GM19463 (cell line): ENCODE measurements at regions not wholly inside any gene's neighbourhood (a gene's known extent, or its start where the extent isn't known, plus 50 kb on each side); places are given as distances from the start of the nearest gene placed in this dataset.

ENCODE experiments used
- ATAC-seq: cut with Tn5 transposase; IDR thresholded peaks from one replicate; pipeline ENCODE4 v1.9.1; 2021; ENCODE audit warnings: mild to moderate bottlenecking, moderate library complexity; ENCODE audit not compliant: unreplicated experiment

DNA sequence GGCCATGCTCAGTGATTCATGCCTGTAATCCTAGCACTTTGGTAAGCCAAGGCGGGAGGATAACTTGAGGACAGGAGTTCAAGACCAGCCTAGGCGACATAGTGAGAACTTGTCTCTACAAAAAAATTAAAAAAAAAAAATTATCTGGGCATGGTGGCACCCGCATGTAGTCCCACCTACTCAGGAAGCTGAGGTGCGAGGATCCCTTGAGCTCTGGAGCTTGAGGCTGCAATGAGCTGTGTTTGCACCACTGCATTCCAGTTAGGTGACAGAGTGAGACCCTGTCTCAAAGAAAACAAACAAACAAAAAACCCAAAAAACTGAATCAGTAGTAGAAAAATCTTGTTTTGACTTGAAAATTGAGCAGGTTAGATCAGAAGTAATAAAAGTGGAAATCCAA, 67.1 kb upstream of the IPO9 start:
- ATAC-seq = no peak

DNA sequence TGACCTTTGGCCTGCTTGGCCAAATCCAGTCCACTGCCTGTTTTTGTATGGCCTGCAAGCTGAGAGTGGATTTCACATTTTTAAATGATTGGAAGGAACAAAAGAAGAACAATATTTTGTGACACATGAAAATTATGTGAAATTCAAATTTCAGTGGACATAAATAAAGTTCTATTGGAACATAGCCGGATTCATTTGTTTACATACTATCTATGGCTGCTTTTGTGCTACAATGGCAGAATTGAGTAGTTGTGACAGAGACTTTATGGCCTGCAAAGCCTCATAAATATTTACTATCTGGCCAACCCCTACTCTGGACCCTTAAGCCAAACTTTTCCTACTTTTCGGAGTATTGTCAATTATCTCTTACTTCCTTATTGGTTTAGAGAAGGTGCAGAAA, 66.6 kb upstream of the IPO9 start:
- no peak for ATAC-seq

DNA sequence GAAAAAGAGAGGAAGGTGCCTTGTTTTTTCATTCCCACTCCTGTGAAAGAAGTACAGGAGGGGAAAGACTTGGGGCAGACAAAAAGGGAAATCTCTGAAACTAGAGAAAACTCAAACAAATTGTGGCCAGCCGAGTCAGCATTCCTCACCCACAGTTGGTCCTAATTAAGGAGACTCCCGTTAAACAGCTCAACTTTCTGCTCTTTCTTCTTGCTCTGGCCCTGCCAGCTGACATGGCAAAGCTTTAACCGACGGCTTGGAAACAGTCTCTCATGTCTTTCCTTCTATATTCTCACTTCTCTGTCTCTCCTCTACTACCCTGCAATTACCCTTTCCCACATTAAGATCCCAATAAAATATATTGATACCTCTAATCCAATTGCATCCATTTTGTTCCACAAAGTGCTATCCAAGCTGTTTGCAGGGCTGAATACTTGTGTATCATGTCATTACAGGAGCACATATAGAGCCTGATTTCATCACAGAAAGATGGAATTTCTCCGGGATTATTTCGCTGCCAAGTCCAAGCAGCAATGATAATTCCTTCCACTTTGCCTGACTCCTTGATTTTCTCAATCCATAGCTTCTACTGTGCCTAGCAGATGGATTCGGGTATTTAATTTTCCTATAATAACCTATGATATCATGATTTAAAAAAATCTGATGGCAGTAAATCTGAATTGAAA, 65.4 kb upstream of the IPO9 start:
- no peak for ATAC-seq

DNA sequence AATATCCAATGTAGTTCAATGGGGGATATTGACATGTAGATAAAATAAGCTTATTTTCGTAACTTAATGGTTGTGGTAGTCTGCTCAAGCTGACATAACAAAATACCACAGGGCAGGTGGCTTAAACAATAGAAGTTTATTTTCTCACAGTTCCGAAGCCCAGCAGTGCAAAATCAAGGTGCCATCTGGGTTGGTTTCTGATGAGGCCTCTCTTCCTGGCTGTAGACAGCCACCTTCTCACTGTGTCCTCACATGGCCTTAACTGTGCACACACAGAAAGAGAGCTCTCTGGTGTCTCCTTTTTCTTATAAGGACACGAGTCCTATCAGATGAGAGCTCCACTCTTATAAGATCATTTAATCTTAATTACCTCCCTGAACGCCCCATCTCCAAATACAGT, 64.8 kb upstream of the IPO9 start:
- no peak for ATAC-seq

DNA sequence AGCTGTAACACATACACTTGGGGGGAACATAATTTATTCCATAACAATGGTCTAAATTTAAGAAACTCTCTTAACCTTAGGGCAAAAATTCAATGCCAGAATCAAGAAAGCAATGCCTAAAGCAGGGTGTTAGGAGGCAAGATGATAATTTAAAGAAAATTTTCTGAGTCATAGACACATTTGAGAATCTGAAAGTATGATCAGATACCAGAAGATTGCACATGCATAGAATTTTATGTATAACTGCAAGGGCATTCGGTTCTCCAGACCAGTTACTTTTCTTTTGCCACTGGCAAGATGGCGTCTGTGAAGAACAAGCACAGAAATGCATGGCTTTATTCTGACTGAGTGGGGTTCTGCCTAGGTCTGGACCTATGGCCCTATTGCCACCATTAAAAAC, 64.4 kb upstream of the IPO9 start:
- ATAC-seq = no peak

DNA sequence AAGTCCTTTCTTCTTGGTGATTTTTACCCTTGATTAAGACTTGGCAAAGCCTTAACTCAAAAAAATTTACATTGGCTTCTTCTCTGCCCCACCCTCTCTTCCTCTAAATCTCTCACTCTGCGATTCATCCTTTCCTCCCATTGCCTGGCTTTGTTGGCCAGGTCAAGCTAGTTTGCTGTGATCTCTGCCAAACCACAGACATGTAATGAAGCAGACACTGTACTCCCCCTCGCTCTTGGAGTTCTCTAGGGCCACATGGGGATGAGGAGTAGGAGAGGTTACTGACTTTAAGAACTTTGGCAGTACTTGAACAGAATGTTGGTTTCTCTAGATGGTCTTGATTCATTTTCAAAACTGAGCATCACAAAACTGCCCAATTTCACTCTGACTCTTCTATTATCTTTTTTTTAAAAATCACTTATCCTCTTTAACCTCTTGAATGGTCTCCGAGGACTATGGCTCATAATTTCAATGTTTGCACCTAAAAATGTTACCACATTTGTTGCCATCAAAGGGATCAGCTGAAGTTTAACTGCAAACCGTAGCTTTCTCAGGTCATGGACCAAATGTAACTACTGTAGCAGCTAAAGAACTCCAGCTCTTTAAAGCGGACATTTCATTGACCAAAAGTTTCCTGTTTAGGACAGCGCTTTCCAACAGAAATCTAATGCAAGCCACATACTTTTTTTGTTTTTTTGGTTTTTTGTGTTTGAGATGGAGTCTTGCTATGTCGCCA, 62.7 kb upstream of the IPO9 start:
- no peak for ATAC-seq

DNA sequence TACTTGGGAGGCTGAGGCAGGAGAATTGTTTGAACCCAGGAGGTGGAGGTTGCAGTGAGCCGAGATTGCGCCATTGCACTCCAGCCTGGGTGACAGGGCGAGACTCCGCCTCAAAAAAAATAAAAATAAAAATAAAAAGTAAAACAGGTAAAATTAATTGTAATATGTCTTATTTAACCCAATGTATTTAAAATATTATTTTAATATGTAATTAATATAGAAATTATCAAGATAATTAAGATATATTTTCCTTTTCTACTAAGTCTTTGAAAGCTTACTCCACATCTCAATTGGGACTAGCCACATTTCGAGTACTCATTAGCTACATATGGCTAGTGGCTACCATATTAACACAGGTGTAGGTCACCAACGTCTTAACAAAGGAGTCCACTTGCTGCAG, 61.6 kb upstream of the IPO9 start:
- no peak for ATAC-seq

DNA sequence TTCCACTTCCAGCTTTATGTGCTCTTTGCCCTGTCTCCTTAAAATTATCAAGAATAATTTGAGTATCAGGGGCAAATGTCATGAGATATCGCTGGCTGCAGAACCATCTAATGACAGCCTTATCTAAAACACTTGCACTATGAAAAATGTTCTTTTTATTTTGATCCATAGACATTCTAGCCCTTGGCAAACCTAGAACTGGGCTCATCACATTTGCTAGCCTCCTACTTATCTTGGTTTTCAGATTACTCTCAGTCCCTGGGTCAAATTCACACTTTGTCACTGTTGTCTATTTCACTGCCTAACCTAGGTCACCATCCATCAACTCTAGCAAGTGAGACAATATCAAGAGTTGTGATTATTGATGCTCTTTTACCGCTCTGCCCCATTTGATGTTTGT, 59.9 kb upstream of the IPO9 start:
- no peak for ATAC-seq

DNA sequence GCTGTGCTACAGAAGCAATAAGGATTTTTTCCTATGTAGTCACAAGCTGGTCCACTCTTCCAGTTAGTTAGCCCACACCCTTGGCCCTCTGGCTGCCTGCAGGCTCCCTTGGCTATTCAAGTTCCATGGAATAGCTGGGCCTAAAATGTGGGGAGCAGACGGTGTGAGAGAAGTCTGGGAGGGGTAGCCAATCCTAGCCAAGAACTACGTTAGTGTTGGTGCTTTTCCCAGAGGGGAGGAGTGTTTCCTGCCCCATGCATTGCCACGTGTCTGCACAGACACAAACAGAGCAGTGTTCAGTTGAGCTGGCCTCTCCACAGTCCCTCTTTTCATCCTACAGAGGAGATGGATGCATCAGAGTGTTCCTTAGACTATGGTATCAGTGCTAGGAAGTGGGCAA, 59.0 kb upstream of the IPO9 start:
- no peak for ATAC-seq

DNA sequence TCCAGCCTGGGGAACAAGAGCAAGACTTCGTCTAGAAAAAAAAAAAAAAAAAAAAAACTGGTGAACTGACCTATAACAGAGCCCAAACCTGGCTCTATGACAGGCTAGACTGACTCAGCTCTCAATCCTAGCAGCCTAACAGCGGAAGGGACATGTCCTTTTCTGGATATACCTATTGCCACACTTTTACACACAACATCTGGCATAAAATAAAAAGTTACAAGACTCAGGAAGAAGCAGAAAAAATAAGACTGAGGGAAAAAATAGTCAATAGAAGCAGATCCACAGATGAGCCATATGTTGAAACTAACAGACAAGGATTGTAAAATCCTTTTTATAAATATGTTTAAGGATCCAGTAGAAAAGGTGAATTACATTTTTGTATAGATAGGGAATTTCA, 57.5 kb upstream of the IPO9 start:
- no peak for ATAC-seq

DNA sequence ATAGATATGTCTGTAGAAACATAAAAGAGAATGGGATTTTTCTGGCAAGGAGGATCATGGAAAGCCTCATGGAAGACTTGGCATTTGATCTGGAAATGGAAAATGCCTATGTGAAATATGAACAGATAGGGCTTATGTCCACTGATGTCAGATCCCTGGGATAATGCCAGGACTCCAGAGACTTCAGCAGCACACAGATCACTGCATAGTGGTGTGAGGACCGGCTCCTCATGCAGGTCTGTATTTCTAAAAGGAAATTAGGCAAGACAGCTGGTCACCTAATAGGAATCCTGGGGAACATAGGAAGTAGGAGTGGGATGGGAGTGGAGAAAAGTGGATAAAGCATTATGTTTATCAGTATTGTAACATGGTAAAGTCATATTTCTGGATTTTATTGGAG, 56.8 kb upstream of the IPO9 start:
- no peak for ATAC-seq

DNA sequence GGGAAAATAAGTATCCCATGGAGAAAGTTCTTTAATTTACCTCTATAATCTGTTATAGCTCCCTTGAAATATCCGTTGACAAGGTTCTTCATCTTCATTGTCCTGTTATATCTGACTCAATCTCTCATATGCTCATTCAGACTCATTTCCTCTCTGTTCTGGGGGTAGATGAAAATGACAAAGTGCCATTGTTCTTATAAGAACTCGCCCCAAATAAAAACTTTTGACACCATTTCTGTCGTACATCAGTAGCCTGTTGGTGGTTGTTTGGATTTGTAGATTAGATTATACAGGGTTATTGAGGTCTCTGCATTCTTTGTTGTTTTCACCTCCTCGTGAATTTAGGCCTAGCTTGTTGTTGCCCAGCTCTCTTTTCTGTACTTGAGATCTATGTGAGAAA, 55.2 kb upstream of the IPO9 start:
- ATAC-seq = no peak

DNA sequence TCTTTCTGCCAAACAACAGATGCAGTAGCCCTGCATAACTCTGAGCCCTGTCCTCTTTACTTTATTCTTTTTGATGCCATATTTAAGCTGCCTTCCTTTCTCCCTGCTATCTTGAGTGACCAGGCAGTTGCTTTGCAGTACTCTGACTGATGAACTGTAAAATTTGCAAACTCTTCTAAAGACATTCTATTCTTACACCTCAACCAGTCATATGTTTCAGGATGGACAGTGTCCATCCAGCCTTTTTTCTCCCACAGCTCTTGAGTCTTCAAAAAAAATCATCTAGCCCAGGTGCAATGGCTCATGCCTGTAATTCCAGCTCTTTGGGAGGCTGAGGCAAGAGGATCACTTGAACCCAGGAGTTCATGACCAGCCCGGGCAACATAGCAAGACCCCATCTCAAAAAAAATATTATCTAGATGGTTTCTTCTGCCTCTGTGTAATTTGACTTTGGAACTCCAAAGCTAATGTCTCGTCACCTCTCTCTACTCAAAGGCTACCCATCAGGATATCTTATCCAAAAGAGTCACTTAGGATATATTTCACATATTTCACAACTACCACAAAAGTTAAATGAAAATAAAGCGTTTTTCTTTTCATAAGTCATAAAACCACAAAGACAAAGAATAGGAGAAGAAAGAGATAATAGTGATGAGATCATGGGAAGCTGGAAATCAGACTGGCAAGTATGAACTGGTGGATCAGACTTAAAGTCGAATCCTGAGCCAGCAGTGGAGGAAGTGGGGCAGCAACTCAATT, 54.6 kb upstream of the IPO9 start:
- ATAC-seq = no peak

DNA sequence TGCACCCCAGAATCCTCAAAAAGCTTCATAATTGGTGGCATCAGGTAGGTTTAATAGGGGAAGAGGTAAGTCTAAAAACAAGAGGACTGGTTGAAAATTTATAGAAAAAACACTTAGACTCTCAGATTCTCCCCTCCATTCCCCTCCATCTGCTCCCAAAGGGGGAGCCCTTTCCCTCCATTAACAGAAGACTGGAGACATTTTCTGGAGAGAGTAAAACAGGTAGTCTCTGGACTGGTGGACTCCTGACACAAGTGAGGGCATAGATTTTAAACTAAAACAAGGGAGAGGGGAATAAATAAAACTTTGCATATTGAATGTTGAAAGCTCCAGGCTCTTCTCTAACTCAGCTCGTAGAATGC, 54.0 kb upstream of the IPO9 start:
- no peak for ATAC-seq

DNA sequence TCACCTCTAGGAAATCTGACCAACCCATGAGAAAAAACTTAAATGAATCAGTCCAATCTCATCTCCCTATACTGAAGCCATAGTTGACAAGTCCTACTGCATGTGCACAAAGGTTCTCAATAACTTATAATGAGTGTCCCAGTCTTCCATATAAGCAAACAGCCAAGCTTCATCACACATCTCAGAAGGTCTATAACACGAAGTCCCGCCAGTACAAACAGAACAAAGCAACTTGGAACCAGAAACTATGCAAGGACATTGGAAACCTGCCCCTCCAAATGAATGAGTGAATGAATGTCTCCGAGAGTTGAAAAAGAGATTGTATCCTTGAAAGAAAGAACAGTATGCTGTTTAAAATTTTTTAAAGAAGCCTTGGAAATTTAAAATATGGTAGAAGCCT, 53.6 kb upstream of the IPO9 start:
- no peak for ATAC-seq

DNA sequence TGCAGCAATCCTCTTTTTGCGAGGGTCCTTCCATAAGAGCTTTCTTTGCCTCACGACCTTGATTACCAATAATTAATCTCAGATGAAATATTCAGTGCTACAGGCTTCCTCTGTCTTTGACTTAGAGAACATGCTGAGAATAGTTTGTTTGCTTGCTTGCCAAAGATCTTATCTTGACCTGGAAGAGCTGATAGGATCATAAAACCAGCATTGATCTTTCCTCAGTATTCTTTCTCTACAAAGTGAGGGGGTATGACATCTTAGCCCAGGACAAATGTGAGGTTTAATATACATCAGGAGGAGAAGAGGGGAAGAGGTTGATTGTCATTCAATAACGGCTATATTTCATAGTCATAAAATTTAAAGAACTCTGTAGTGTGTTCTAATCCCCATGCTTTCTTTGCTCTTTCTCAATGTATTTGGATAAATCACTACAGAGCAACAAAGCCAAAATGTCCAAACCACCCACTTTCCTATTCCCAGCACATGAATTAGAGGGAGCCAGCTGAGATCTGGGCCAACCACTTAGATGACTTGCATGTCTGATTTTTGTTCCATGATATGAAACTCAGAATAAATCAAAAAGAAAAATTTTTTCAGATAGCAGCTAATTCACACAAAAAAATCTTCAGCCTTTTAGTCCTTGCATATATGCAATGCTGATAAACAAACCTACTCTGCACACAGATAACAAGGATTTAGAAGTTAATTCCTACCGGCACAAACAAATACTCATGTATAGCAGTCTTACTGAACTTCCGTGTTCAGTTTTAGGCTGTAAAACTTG, 50.5 kb upstream of the IPO9 start:
- ATAC-seq = no peak
